ENCODE measurements at regions not wholly inside any gene's neighbourhood (a gene's known extent, or its start where the extent isn't known, plus 50 kb on each side); places are given as distances from the start of the nearest gene placed in this dataset.

DNA sequence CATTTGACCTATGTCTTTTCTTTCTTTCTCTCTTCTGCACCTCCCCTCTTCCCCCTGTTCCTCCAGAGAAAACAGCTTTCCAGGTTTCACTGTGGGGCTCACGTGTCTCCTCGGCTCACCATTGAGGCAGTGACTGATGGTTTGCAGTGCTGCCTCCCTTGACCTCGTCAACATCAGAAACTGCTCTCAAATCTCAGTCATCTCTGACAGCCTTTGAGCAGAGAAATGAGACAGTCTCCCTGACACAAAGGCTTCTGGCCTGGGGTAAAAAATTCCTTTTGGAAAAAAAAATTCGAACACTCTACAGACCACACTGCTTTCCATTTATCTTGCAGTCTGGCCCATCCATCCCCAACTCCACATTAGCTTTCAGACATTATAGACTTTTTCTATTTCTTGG, 450.0 kb downstream of the TFAP2B start:
- in situ Hi-C loops (cut with HindIII; ENCODE audit: low pct_ligation_motif_present, low sequenced_read_pairs) = no loop called here
- Histone ChIP-seq H3K27ac (no peak overlapping the region), H3K36me3 (replicated peaks) (no peaks in the 10 kb centered on the region), H3K27me3 (replicated peaks) (no peaks in the 10 kb centered on the region), H3K4me3 (ENCODE audit: low read depth, low read length) (no peak overlapping the region)
- no peak for DNase-seq
- TF ChIP-seq, protein P1, sequence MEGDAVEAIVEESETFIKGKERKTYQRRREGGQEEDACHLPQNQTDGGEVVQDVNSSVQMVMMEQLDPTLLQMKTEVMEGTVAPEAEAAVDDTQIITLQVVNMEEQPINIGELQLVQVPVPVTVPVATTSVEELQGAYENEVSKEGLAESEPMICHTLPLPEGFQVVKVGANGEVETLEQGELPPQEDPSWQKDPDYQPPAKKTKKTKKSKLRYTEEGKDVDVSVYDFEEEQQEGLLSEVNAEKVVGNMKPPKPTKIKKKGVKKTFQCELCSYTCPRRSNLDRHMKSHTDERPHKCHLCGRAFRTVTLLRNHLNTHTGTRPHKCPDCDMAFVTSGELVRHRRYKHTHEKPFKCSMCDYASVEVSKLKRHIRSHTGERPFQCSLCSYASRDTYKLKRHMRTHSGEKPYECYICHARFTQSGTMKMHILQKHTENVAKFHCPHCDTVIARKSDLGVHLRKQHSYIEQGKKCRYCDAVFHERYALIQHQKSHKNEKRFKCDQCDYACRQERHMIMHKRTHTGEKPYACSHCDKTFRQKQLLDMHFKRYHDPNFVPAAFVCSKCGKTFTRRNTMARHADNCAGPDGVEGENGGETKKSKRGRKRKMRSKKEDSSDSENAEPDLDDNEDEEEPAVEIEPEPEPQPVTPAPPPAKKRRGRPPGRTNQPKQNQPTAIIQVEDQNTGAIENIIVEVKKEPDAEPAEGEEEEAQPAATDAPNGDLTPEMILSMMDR (IDR thresholded peaks at IDR 0.05; ENCODE audit: low read depth, low read length, missing control alignments) = no peak

DNA sequence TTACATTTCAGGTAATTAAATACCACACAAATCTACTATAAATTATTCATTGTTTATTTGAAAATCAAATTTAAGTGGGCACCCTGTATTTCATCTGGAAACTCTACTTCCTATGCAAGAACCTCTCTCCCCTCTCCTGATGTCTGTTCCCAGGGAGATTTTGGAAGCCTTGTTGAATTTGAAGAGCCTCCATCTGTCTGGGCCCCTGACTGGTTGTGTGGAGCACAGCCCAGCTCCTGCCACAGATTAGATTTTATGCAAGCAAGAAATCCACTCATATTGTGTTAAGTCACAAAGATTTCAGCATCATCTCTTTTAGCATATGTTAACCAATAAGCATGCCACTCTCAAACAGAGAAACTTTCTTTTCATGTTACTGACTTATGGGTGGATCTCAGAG, 451.2 kb downstream of the TFAP2B start:
- no peak for DNase-seq
- in situ Hi-C loops (cut with HindIII; ENCODE audit: low pct_ligation_motif_present, low sequenced_read_pairs) = no loop called here
- H3K4me3 ChIP-seq (ENCODE audit: low read depth, low read length) = no peak overlapping the region
- no peaks in the 10 kb centered on the region for H3K27me3 ChIP-seq (replicated peaks)
- H3K27ac ChIP-seq = no peak overlapping the region
- TF ChIP-seq, protein P1 (IDR thresholded peaks at IDR 0.05; ENCODE audit: low read depth, low read length, missing control alignments) = no peak
- no peaks in the 10 kb centered on the region for H3K36me3 ChIP-seq (replicated peaks)

DNA sequence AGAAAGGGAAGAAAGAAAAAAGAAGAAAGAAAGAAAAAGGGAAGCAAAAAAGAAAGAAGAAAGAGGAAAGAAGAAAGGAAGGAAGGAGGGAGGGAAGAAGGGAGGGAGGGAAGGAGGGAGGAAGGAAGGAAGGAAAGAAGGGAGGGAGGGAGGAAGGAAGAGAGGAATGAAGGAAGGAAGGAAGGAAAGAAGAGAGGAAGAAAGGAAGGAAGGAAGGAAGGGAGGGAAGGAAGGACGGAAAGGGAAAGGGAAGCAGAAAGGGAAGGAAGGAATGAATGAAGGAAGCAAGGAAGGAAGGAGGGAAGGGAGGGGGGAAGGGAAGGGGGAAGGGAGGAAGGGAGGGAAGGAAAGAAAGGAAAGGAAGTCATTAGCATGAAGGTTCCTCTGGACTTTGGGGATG, 452.9 kb downstream of the TFAP2B start:
- H3K4me3 ChIP-seq (ENCODE audit: low read depth, low read length) = no peak overlapping the region
- TF ChIP-seq, protein P1 (IDR thresholded peaks at IDR 0.05; ENCODE audit: low read depth, low read length, missing control alignments) = no peak
- H3K27ac ChIP-seq = no peak overlapping the region
- no peaks in the 10 kb centered on the region for H3K27me3 ChIP-seq (replicated peaks)
- no peak for DNase-seq
- in situ Hi-C loops (cut with HindIII; ENCODE audit: low pct_ligation_motif_present, low sequenced_read_pairs) = no loop called here
- H3K36me3 ChIP-seq (replicated peaks) = no peaks in the 10 kb centered on the region

DNA sequence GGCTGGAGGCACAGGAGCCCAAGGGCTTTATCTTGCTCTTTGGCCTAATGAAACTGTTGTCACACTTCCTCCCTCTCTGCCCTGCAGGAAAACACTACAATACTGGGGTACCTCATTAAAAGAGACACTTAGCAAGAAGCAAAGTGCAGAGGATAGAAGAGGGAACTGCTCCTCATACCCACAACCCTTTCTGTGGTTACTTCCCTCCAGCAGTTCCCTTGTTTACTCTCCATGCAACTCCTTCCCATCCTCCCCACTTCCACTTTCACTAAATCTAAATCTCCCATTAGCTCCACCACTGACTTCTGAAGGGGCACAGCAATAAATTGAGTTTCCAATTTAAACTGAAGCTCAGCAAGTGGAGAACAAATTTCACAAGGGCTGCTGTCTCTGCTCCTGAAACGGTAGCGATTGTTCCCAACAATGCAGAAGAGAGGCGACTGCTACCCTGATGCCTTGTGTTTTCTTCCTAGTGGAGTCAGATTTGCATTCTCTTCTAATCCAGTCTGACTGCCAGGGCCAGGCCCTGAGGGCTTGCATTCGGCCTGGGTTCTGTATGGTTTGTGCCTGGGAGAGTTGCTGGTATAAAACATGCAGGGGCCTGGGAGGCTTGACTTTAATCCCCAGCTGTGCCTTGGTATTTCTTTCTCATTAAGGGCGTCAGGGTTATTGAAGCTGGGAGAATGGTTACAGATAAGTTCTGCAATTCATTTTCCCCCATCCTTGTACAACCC, 454.7 kb downstream of the TFAP2B start:
- DNase-seq = no peak
- Histone ChIP-seq H3K27me3 (replicated peaks) (no peaks in the 10 kb centered on the region), H3K36me3 (replicated peaks) (no peaks in the 10 kb centered on the region), H3K4me3 (ENCODE audit: low read depth, low read length) (no peak overlapping the region), H3K27ac (no peak overlapping the region)
- TF ChIP-seq, protein P1 (IDR thresholded peaks at IDR 0.05; ENCODE audit: low read depth, low read length, missing control alignments) = no peak
- in situ Hi-C loops (cut with HindIII; ENCODE audit: low pct_ligation_motif_present, low sequenced_read_pairs) = no loop called here

DNA sequence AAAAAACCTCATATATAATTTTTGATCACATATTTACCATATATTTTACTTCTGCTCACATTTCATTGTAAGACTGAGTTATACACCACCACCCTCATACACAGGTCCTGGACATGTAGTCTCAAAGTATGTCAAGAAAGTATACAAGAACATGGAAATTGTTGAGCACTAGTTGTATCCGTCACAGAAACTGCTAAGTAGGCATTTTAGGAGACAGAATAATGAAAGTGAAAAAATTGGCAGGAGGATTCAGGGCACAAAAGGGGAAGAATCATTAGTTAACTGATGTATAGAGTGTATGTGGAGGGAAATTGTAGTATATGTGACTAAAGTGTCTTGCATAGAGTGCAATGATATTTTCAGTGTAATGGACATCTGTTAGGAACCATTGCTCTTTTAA, 458.8 kb downstream of the TFAP2B start:
- Histone ChIP-seq H3K4me3 (ENCODE audit: low read depth, low read length) (no peak overlapping the region), H3K36me3 (replicated peaks) (no peaks in the 10 kb centered on the region), H3K27ac (no peak overlapping the region), H3K27me3 (replicated peaks) (no peaks in the 10 kb centered on the region)
- TF ChIP-seq, protein P1 (IDR thresholded peaks at IDR 0.05; ENCODE audit: low read depth, low read length, missing control alignments) = no peak
- in situ Hi-C loops (cut with HindIII; ENCODE audit: low pct_ligation_motif_present, low sequenced_read_pairs) = no loop called here
- no peak for DNase-seq

DNA sequence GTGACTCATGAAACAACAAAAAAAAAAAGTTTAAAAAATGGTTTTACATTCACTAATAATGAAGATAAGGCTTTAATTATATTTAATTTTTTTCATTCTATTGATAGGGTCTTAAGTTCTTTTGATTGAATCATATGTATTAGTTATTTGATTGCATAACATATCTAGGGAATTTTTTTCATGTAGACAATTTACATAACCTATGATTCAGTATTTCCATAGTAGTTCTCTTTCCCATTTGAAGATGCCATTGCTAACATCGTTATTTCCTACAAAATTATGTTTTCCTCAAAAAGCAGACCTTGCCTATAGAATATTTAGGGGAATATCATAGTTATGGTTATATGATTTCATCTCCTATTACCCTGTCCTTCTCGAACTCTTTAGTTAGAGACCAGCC, 463.4 kb downstream of the TFAP2B start:
- no peaks in the 10 kb centered on the region for H3K27me3 ChIP-seq (replicated peaks)
- TF ChIP-seq, protein P1 (IDR thresholded peaks at IDR 0.05; ENCODE audit: low read depth, low read length, missing control alignments) = no peak
- no peaks in the 10 kb centered on the region for H3K36me3 ChIP-seq (replicated peaks)
- in situ Hi-C loops (cut with HindIII; ENCODE audit: low pct_ligation_motif_present, low sequenced_read_pairs) = no loop called here
- no peak for DNase-seq
- no peak overlapping the region for H3K4me3 ChIP-seq (ENCODE audit: low read depth, low read length)
- H3K27ac ChIP-seq = no peak overlapping the region

Measured in brain microvascular endothelial cell (primary cell).